Spleen (tissue), 7 donors: ENCODE measurements at regions not wholly inside any gene's neighbourhood (a gene's known extent, or its start where the extent isn't known, plus 50 kb on each side); places are given as distances from the start of the nearest gene placed in this dataset.

ENCODE experiments used
- CTCF ChIP-seq, 11 experiments: fragments of 200-600 bp in 7 of 11; fragments of 450-650 bp in 4 of 11; sonication (generic) in 4 of 11; IDR thresholded peaks in 8 of 11; conservative IDR thresholded peaks in 3 of 11; 1 replicate in 7 of 11; 2 replicates in 4 of 11; pipeline versions ENCODE4 v1.4.0 to v1.8.0; 2016 to 2021; ENCODE audit warnings: antibody characterized with exemption in 11 of 11, inconsistent platforms in 4 of 11, mild to moderate bottlenecking in 1 of 11
- POLR2A ChIP-seq, 3 donors: fragments of 450-650 bp; IDR thresholded peaks; one replicate each; pipeline ENCODE4 v1.5.1; 2017; ENCODE audit warnings: antibody characterized with exemption in 3 of 3, mild to moderate bottlenecking in 1 of 3
- donor health status: DM: no; HTN: no; CAD: no; lungs with moderate emphysema.
- donor health status: DM: no; HTN: no; CAD: no.
- donor health status: DM: no; HTN: no; CAD: no.

DNA sequence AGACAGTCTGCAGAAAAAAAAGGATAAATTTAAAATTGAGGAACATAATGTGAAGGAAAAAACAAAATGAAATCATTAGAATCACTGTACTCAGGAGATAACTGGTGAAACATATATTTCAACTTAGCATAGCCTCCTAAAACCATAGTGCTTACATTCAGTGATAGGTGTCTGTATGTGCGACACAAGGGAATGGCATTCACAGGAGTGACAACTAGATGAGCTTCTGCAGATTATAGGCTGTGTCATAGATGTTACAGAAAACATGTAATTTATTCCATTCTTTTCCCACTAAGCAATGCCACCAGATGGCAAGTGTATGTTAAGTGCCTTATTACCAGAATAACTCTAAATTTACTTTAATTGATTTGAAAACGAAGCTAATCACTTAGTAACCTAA, 960.0 kb upstream of the PCDH20 start:
- TF ChIP-seq POLR2A (IDR thresholded peaks at IDR 0.05) (no peak), CTCF (IDR thresholded peaks at IDR 0.05 in 8 of 11, conservative IDR thresholded peaks at IDR 0.05 in 3 of 11) (no peak)
